GM12878 (cell line): ENCODE measurements at regions not wholly inside any gene's neighbourhood (a gene's known extent, or its start where the extent isn't known, plus 50 kb on each side); places are given as distances from the start of the nearest gene placed in this dataset.

Experiments used
- ATAC-seq: fragments of 200-7000 bp; cut with Tn5 transposase; 3 replicates; pipeline ENCODE4 v1.9.1; 2020; ENCODE audit warnings: mild to moderate bottlenecking, moderate library complexity
- BruUV-seq: library from RNA; stranded (reverse); fragments of 400-500 nt; replicated peaks from 2 replicates; lab custom pipeline; 2021; lab: Mats Ljungman, UMichigan
- CTCF ChIA-PET: fragments of 300-600 bp; sonication (Branson Sonifier 250); formaldehyde crosslinking; extraction: SDS; loops from one replicate; lab custom pipeline; 2021; ENCODE audit warnings: inconsistent platforms; lab: Yijun Ruan, JAX
- POLR2A ChIA-PET: fragments of 350-600 bp; formaldehyde crosslinking; extraction: SDS; loops from one replicate; lab custom pipeline; 2021; ENCODE audit warnings: inconsistent platforms; lab: Charles Lee
- RAD21 ChIA-PET: fragments of 300-600 bp; sonication (Branson Sonifier 250); formaldehyde crosslinking; loops from one replicate; lab custom pipeline; 2023; ENCODE audit warnings: antibody characterized with exemption; ENCODE audit not compliant: unreplicated experiment; lab: Charles Lee
- SMC1A ChIA-PET: fragments of 300-600 bp; sonication (Branson Sonifier 250); formaldehyde crosslinking; loops from one replicate; lab custom pipeline; 2023; ENCODE audit not compliant: unreplicated experiment, uncharacterized antibody; lab: Charles Lee
- DNase-seq: peaks from one replicate; pipeline ENCODE4 v3.0.0-alpha.2; 2011; ENCODE audit warnings: low read depth, low spot score
- FAIRE-seq: peaks from 3 replicates; lab custom pipeline; 2011; peaks lifted over from hg19 to GRCh38; lab: Jason Lieb, UNC
- H2AFZ ChIP-seq: 2 replicates; pipeline ENCODE4 v1.6.0; 2011; ENCODE audit warnings: low read depth, low read length, control low read depth; ENCODE audit not compliant: control insufficient read depth
- H3K27ac ChIP-seq: 2 replicates; pipeline ENCODE4 v1.5.1; 2011; ENCODE audit warnings: control low read depth; ENCODE audit not compliant: control insufficient read depth, insufficient read depth
- H3K27me3 ChIP-seq, 2 experiments: replicated peaks in 1 of 2; 2 replicates each; pipeline versions ENCODE4 v1.6.0 to v1.6.1; 2011; ENCODE audit warnings: low read length in 1 of 2; ENCODE audit not compliant: control insufficient read depth in 2 of 2, insufficient read depth in 2 of 2
- H3K36me3 ChIP-seq, 2 experiments: 2 replicates each; pipeline ENCODE4 v1.5.1; 2011; ENCODE audit warnings: low read length in 1 of 2; ENCODE audit not compliant: control insufficient read depth in 2 of 2, insufficient read depth in 2 of 2
- H3K4me1 ChIP-seq: 2 replicates; pipeline ENCODE4 v1.6.1; 2011; ENCODE audit warnings: mild to moderate bottlenecking, low read length, moderate library complexity, mixed read lengths; ENCODE audit not compliant: control insufficient read depth, insufficient read depth
- H3K4me2 ChIP-seq: 2 replicates; pipeline ENCODE4 v1.6.0; 2011; ENCODE audit warnings: control low read depth; ENCODE audit not compliant: control insufficient read depth, insufficient read depth
- H3K4me3 ChIP-seq: fragments of 200-600 bp; sonication (generic); 2 replicates; pipeline ENCODE4 v1.5.1; 2016
- H3K79me2 ChIP-seq: 2 replicates; pipeline ENCODE4 v1.6.0; 2011; ENCODE audit warnings: low read length; ENCODE audit not compliant: control insufficient read depth, insufficient read depth
- H3K9ac ChIP-seq: 2 replicates; pipeline ENCODE4 v1.8.0; 2011; ENCODE audit warnings: low read length, control low read depth, mixed read lengths; ENCODE audit not compliant: control insufficient read depth, insufficient read depth
- H3K9me3 ChIP-seq: replicated peaks from 3 replicates; pipeline ENCODE4 v1.5.1; 2011; ENCODE audit warnings: mild to moderate bottlenecking, low read length; ENCODE audit not compliant: control insufficient read depth, insufficient read depth
- H4K20me1 ChIP-seq: 2 replicates; pipeline ENCODE4 v1.6.0; 2011; ENCODE audit not compliant: control insufficient read depth, insufficient read depth
- ASH2L ChIP-seq: fragments of 300-600, 200-600 bp; sonication (generic); IDR thresholded peaks from 2 replicates; pipeline ENCODE4 v1.6.1; 2017; ENCODE audit warnings: low read depth, mild to moderate bottlenecking, borderline replicate concordance
- CHD2 ChIP-seq: IDR thresholded peaks from 2 replicates; pipeline ENCODE4 v1.6.1; 2011; ENCODE audit warnings: low read depth, low read length, improper control_type of control experiment, borderline replicate concordance
- CHD4 ChIP-seq: fragments of 200-600 bp; sonication (generic); IDR thresholded peaks from 2 replicates; pipeline ENCODE4 v1.6.1; 2016; ENCODE audit warnings: mild to moderate bottlenecking
- FOS ChIP-seq: IDR thresholded peaks from 3 replicates; pipeline ENCODE4 v1.6.1; 2011; ENCODE audit warnings: borderline replicate concordance; ENCODE audit not compliant: insufficient read length; ENCODE audit errors: extremely low read depth
- KDM1A ChIP-seq: fragments of 200-600 bp; sonication (generic); IDR thresholded peaks from 2 replicates; pipeline ENCODE4 v1.6.1; 2016; ENCODE audit warnings: borderline replicate concordance
- LARP7 ChIP-seq: fragments of 450-650 bp; IDR thresholded peaks from 2 replicates; pipeline ENCODE4 v1.6.1; 2017; ENCODE audit warnings: mild to moderate bottlenecking
- NFYA ChIP-seq: IDR thresholded peaks from 2 replicates; pipeline ENCODE4 v1.6.1; 2011; ENCODE audit warnings: low read depth, mild to moderate bottlenecking, low read length, improper control_type of control experiment, borderline replicate concordance
- PKNOX1 ChIP-seq: fragments of 450-650 bp; IDR thresholded peaks from 2 replicates; pipeline ENCODE4 v1.6.1; 2016; ENCODE audit warnings: mild to moderate bottlenecking
- RELA ChIP-seq: fragments of 450-650 bp; IDR thresholded peaks from 2 replicates; pipeline ENCODE4 v1.8.0; 2014; ENCODE audit warnings: borderline replicate concordance; ENCODE audit not compliant: partially characterized antibody
- SMC3 ChIP-seq: IDR thresholded peaks from 2 replicates; pipeline ENCODE4 v1.6.1; 2011; ENCODE audit warnings: low read length, improper control_type of control experiment, borderline replicate concordance
- SREBF1 ChIP-seq: IDR thresholded peaks from 2 replicates; pipeline ENCODE4 v1.6.1; 2012; ENCODE audit warnings: mild to moderate bottlenecking, low read length
- TAF1 ChIP-seq: IDR thresholded peaks from 2 replicates; pipeline ENCODE4 v1.6.1; 2011; ENCODE audit warnings: mild to moderate bottlenecking, low read depth, low read length, borderline replicate concordance
- TCF12 ChIP-seq: IDR thresholded peaks from 2 replicates; pipeline ENCODE4 v1.6.1; 2011; ENCODE audit warnings: low read depth, mild to moderate bottlenecking, low read length
- ZNF217 ChIP-seq: fragments of 450-650 bp; IDR thresholded peaks from 2 replicates; pipeline ENCODE4 v1.6.1; 2017; ENCODE audit warnings: antibody characterized with exemption, mild to moderate bottlenecking
- WGBS: methylation state at CpG from one replicate; pipeline ENCODE4 v1.1.6; 2016; ENCODE audit warnings: low lambda C conversion rate; ENCODE audit not compliant: insufficient replicate concordance, insufficient coverage; ENCODE audit errors: missing lambda C conversion rate; 5-methylcytosine and 5-hydroxymethylcytosine counted together
- in situ Hi-C: fragments of 300-500 bp; cut with MboI; formaldehyde crosslinking; loops from 9 replicates; pipeline ENCODE4 v1.14.3; 2018; ENCODE audit warnings: mixed read lengths
- intact Hi-C: fragments of 100-400 bp; cut with micrococcal nuclease; formaldehyde crosslinking; loops from one replicate; pipeline ENCODE4 v1.14.2; 2022; ENCODE audit not compliant: unreplicated experiment
- TF ChIP-seq, protein P1 (sequence below): IDR thresholded peaks from 2 replicates; pipeline ENCODE4 v1.6.1; 2011; ENCODE audit warnings: low read depth, mild to moderate bottlenecking, low read length, moderate library complexity, borderline replicate concordance; ENCODE audit errors: extremely low read depth
- TF ChIP-seq, protein P2 (sequence below): fragments of 450-650 bp; IDR thresholded peaks from 2 replicates; pipeline ENCODE4 v1.6.1; 2017; ENCODE audit warnings: low read depth, mild to moderate bottlenecking, moderate library complexity
- TF ChIP-seq, protein P3 (sequence below), 3 experiments: IDR thresholded peaks in 2 of 3; conservative IDR thresholded peaks in 1 of 3; 2 replicates each; pipeline ENCODE4 v1.5.1; 2011; ENCODE audit warnings: low read depth in 3 of 3, low read length in 3 of 3, mild to moderate bottlenecking in 3 of 3, control low read depth in 2 of 3, moderate library complexity in 2 of 3, inconsistent platforms in 1 of 3, mixed read lengths in 1 of 3; ENCODE audit not compliant: control insufficient read depth in 2 of 3, insufficient read depth in 1 of 3; ENCODE audit errors: extremely low read depth in 1 of 3

- TF ChIP-seq, protein P1, sequence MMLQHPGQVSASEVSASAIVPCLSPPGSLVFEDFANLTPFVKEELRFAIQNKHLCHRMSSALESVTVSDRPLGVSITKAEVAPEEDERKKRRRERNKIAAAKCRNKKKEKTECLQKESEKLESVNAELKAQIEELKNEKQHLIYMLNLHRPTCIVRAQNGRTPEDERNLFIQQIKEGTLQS: no peak
These were observed 61.7 kb upstream of the C14orf180 start (continued) for GRCh38 chr14:104517867-104518266.

DNA sequence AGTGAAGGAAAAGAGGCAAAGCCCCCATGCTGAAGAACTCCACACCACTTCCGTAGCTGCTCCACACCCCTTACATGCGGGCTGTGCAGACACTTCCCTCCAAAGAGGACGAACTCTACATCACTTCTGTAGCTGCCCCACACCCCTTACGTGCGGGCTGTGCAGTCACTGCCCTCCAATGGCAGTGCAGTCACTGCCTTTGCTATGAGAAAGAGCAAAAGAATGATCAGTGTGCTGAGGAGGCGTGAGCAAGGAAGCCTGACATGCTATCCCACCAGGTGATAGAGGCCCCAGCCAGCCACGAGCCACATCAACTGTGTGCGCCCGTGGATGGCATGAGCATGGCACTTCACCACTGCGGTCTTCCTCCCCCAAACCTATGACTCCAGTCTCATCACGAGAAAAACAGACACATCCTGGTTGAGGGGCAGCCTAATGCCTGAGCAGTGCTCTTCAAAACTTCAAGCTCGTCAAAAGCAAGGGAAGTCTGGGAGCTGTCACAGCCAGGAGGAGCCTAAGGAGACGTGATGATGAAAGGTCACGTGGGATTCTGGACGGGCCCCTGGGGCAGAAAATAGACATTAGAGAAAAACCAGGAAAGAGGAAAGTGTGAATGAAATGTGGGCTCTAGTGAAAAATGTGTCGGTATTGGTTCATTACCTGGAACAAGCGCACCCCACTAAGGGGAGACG, 60.8 kb upstream of the C14orf180 start:
- no peaks in the 10 kb centered on the region for H3K9me3 ChIP-seq
- RAD21 ChIA-PET: no interaction called here
- no peaks in the 10 kb centered on the region for H3K4me1 ChIP-seq
- DNase-seq: no peak
- POLR2A ChIA-PET: no interaction called here
- in situ Hi-C loops (no loop called here), intact Hi-C loops (no loop called here)
- no peak overlapping the region for H3K27ac ChIP-seq
- no peak for FAIRE-seq
- WGBS: 46% methylated on average over 18 of the region's 18 CpGs
- H4K20me1 ChIP-seq: no peaks in the 10 kb centered on the region
- SMC1A ChIA-PET: no interaction called here
- H3K27me3 ChIP-seq: no peaks in the 10 kb centered on the region; a peak in 1 of 4 replicates
- H3K9ac ChIP-seq: no peak overlapping the region
- CTCF ChIA-PET: no interaction called here
- H3K79me2 ChIP-seq: no peaks in the 10 kb centered on the region
- no peaks in the 10 kb centered on the region for H3K36me3 ChIP-seq
- BruUV-seq: no TSS peak
- no peak overlapping the region for H3K4me2 ChIP-seq
- no peak for ATAC-seq
- H3K4me3 ChIP-seq: no peak overlapping the region
- no peak overlapping the region for H2AFZ ChIP-seq
- TF ChIP-seq TAF1 (no peak), SMC3 (no peak), RELA (no peak), CHD2 (no peak), LARP7 (no peak), NFYA (no peak), PKNOX1 (no peak), SREBF1 (no peak), KDM1A (no peak), ZNF217 (no peak), TCF12 (no peak), FOS (no peak), CHD4 (no peak), ASH2L (no peak)
- TF ChIP-seq, protein P2, sequence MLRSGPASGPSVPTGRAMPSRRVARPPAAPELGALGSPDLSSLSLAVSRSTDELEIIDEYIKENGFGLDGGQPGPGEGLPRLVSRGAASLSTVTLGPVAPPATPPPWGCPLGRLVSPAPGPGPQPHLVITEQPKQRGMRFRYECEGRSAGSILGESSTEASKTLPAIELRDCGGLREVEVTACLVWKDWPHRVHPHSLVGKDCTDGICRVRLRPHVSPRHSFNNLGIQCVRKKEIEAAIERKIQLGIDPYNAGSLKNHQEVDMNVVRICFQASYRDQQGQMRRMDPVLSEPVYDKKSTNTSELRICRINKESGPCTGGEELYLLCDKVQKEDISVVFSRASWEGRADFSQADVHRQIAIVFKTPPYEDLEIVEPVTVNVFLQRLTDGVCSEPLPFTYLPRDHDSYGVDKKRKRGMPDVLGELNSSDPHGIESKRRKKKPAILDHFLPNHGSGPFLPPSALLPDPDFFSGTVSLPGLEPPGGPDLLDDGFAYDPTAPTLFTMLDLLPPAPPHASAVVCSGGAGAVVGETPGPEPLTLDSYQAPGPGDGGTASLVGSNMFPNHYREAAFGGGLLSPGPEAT: no peak
- TF ChIP-seq, protein P3, sequence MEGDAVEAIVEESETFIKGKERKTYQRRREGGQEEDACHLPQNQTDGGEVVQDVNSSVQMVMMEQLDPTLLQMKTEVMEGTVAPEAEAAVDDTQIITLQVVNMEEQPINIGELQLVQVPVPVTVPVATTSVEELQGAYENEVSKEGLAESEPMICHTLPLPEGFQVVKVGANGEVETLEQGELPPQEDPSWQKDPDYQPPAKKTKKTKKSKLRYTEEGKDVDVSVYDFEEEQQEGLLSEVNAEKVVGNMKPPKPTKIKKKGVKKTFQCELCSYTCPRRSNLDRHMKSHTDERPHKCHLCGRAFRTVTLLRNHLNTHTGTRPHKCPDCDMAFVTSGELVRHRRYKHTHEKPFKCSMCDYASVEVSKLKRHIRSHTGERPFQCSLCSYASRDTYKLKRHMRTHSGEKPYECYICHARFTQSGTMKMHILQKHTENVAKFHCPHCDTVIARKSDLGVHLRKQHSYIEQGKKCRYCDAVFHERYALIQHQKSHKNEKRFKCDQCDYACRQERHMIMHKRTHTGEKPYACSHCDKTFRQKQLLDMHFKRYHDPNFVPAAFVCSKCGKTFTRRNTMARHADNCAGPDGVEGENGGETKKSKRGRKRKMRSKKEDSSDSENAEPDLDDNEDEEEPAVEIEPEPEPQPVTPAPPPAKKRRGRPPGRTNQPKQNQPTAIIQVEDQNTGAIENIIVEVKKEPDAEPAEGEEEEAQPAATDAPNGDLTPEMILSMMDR (IDR thresholded peaks at IDR 0.05 in 2 of 3, conservative IDR thresholded peaks at IDR 0.05 in 1 of 3; ENCODE audit: control insufficient read depth in 2 of 3, extremely low read depth in 1 of 3, insufficient read depth in 1 of 3, low read depth in 3 of 3, low read length in 3 of 3): no peak
